B cell (primary cell): ENCODE measurements at regions not wholly inside any gene's neighbourhood (a gene's known extent, or its start where the extent isn't known, plus 50 kb on each side); places are given as distances from the start of the nearest gene placed in this dataset.

ENCODE experiments used
- ATAC-seq: fragments of 200-7000 bp; cut with Tn5 transposase; one replicate; pipeline ENCODE4 v1.10.0; 2021; ENCODE audit warnings: low read depth, mild to moderate bottlenecking, moderate number of reproducible peaks, moderate library complexity
- CTCF ChIA-PET: fragments of 350-600 bp; sonication (Branson Sonifier 250); formaldehyde crosslinking; loops from one replicate; lab custom pipeline; 2021; ENCODE audit warnings: antibody characterized with exemption, inconsistent platforms; lab: Charles Lee
- POLR2A ChIA-PET: fragments of 350-600 bp; sonication (Branson Sonifier 250); formaldehyde crosslinking; loops from one replicate; lab custom pipeline; 2021; ENCODE audit warnings: antibody characterized with exemption; lab: Charles Lee
- DNase-seq: peaks from one replicate; pipeline ENCODE4 v3.0.0; 2013
- H2AFZ ChIP-seq: 2 replicates; pipeline ENCODE4 v1.6.1; 2012; ENCODE audit warnings: mild to moderate bottlenecking, low read depth, low read length; ENCODE audit not compliant: insufficient read depth, poor library complexity, severe bottlenecking
- H3K27ac ChIP-seq, 2 donors: 1 replicate in 1 of 2; 2 replicates in 1 of 2; pipeline ENCODE4 v1.5.1; 2012 to 2013; ENCODE audit warnings: low read length in 2 of 2, mild to moderate bottlenecking in 2 of 2, moderate library complexity in 1 of 2
- H3K27me3 ChIP-seq, 4 experiments: fragments of 200-600 bp in 1 of 4; sonication (generic) in 1 of 4; replicated peaks in 1 of 4; 1 replicate in 2 of 4; 2 replicates in 2 of 4; pipeline versions ENCODE4 v1.6.1 to v1.7.0; 2013 to 2016; ENCODE audit warnings: low read length in 3 of 4, mild to moderate bottlenecking in 2 of 4, mixed read lengths in 1 of 4, moderate library complexity in 1 of 4; ENCODE audit not compliant: insufficient read depth in 4 of 4, control insufficient read depth in 3 of 4; ENCODE audit errors: control extremely low read depth in 1 of 4
- H3K36me3 ChIP-seq, 2 experiments: replicated peaks in 1 of 2; 1 replicate in 1 of 2; 2 replicates in 1 of 2; pipeline versions ENCODE4 v1.6.1 to v1.7.1; 2013; ENCODE audit warnings: low read length in 1 of 2; ENCODE audit not compliant: insufficient read depth in 2 of 2, control insufficient read depth in 1 of 2; ENCODE audit errors: control extremely low read depth in 1 of 2, extremely low read depth in 1 of 2
- H3K4me1 ChIP-seq, 2 donors: fragments of 200-600 bp in 1 of 2; sonication (generic) in 1 of 2; 1 replicate in 1 of 2; 2 replicates in 1 of 2; pipeline versions ENCODE4 v1.5.1 to v1.6.1; 2013 to 2017; ENCODE audit warnings: low read length in 2 of 2; ENCODE audit not compliant: control insufficient read depth in 2 of 2, insufficient read depth in 2 of 2
- H3K4me2 ChIP-seq: replicated peaks from 2 replicates; pipeline ENCODE3; 2012; ENCODE audit warnings: mild to moderate bottlenecking, low read depth, low read length; ENCODE audit not compliant: poor library complexity, severe bottlenecking
- H3K4me3 ChIP-seq, 5 experiments: fragments of 200-600 bp in 1 of 5; sonication (generic) in 1 of 5; 1 replicate in 3 of 5; 2 replicates in 2 of 5; pipeline versions ENCODE4 v1.5.1 to v1.7.0; 2011 to 2016; ENCODE audit warnings: low read length in 4 of 5, mild to moderate bottlenecking in 4 of 5, low read depth in 2 of 5, control low read depth in 1 of 5, moderate library complexity in 1 of 5; ENCODE audit not compliant: insufficient read depth in 1 of 5; ENCODE audit errors: control extremely low read depth in 1 of 5, extremely low read depth in 1 of 5
- H3K79me2 ChIP-seq: fragments of 200-600 bp; sonication (generic); one replicate; pipeline ENCODE4 v1.6.0; 2016; ENCODE audit warnings: low read length; ENCODE audit not compliant: control insufficient read depth, insufficient read depth
- H3K9ac ChIP-seq: fragments of 200-600 bp; sonication (generic); 2 replicates; pipeline ENCODE4 v1.6.1; 2017; ENCODE audit warnings: mild to moderate bottlenecking, low read length, moderate library complexity
- H3K9me3 ChIP-seq, 3 donors: one replicate each; pipeline versions ENCODE4 v1.6.1 to v1.7.1; 2013; ENCODE audit warnings: low read length in 2 of 3; ENCODE audit not compliant: control insufficient read depth in 2 of 3, insufficient read depth in 1 of 3; ENCODE audit errors: control extremely low read depth in 1 of 3
- H4K20me1 ChIP-seq: 2 replicates; pipeline ENCODE4 v1.6.0; 2012; ENCODE audit warnings: mild to moderate bottlenecking, low read length; ENCODE audit not compliant: insufficient read depth, control insufficient read depth, poor library complexity, severe bottlenecking
- H3K27ac Mint-ChIP-seq: one replicate; pipeline ENCODE4 v1.8.0; 2021; ENCODE audit warnings: mixed read lengths
- H3K27me3 Mint-ChIP-seq: one replicate; pipeline ENCODE4 v1.8.0; 2021; ENCODE audit warnings: mixed read lengths
- H3K4me1 Mint-ChIP-seq: one replicate; pipeline ENCODE4 v1.8.0; 2021; ENCODE audit warnings: mixed read lengths
- H3K4me3 Mint-ChIP-seq: one replicate; pipeline ENCODE4 v1.8.0; 2021; ENCODE audit warnings: mixed read lengths
- H3K9me3 Mint-ChIP-seq: one replicate; pipeline ENCODE4 v1.8.0; 2022; ENCODE audit warnings: mixed read lengths; ENCODE audit not compliant: insufficient read depth
- EZH2 ChIP-seq: IDR thresholded peaks from 2 replicates; pipeline ENCODE4 v1.6.1; 2012; ENCODE audit warnings: borderline replicate concordance, low read depth, mild to moderate bottlenecking, moderate library complexity, low read length; ENCODE audit not compliant: insufficient read depth, poor library complexity, severe bottlenecking
- WGBS: methylation state at CpG from one replicate; pipeline ENCODE4 v1.1.5; 2013; ENCODE audit warnings: missing lambda C conversion rate; ENCODE audit not compliant: insufficient coverage; 5-methylcytosine and 5-hydroxymethylcytosine counted together
- intact Hi-C: fragments of 100-400 bp; cut with micrococcal nuclease; formaldehyde crosslinking; loops from one replicate; pipeline ENCODE4 v1.10.0; 2022
- TF ChIP-seq, protein P1 (sequence below): fragments of 200-600 bp; IDR thresholded peaks from one replicate; pipeline ENCODE4 v1.8.0; 2022; ENCODE audit warnings: antibody characterized with exemption, mild to moderate bottlenecking

DNA sequence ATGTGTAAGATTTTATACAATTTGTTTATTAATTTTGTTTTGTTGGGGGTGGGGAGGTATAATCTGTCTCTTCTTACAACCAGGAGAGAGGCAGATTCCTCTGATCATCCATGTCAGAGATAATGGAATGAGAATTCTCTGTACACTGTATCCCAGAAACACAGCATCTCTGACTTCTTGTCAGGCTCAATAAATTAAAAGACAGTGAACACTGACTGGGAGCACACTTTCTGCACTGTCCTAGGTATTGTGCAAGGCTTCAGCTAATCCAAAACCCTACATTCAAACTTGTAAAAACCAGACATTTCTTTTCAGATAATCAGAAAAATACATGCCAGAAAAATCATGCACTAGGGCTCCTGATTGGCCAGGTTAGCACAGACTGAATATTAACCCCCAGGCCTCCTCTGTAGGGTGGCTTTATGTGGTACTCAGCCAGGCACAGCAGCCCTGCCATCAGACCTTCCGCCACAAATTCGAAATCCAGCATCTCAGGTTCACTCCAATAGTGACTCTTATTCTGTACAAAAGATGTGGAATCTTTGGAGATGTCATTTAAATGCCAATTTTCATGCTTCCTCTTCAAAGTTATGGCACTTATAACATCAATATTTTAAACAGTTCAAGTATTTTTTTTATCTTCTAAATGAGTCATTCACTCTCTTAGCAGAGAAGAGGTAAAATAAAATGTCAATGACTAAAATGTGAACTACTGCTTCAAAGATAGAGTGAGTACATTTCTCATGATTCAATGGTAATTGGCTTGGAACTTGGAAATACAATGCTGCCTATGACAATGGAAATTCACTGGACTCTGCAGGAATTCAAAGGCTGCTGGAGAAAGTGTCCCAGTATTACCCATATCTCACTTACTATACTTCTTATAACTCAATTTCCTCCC, 211.5 kb downstream of the KLF12 start:
- Histone ChIP-seq H3K79me2 (peaks cover 45% of the 10 kb centered on the region), H3K9ac (no peak overlapping the region), H3K27me3 (no peaks in the 10 kb centered on the region), H4K20me1 (peaks cover 14% of the 10 kb centered on the region), H3K27ac (no peak overlapping the region), H3K4me1 (no peaks in the 10 kb centered on the region), H2AFZ (no peak overlapping the region), H3K4me3 (no peak overlapping the region), H3K36me3 (no peaks in the 10 kb centered on the region), H3K4me2 (no peak overlapping the region), H3K9me3 (no peaks in the 10 kb centered on the region)
- DNase-seq (no peak), ATAC-seq (no peak)
- no peak overlapping the region for H3K27ac Mint-ChIP-seq
- CTCF ChIA-PET: no interaction called here
- no peaks in the 10 kb centered on the region for H3K27me3 Mint-ChIP-seq
- intact Hi-C loops: no loop called here
- peaks cover 22% of the 10 kb centered on the region for H3K4me1 Mint-ChIP-seq
- no peaks in the 10 kb centered on the region for H3K9me3 Mint-ChIP-seq
- no peak overlapping the region for H3K4me3 Mint-ChIP-seq
- POLR2A ChIA-PET: no interaction called here
- WGBS: no CpG with 5 or more reads among the region's 2 CpGs
- no peak for TF ChIP-seq EZH2
- TF ChIP-seq, protein P1, sequence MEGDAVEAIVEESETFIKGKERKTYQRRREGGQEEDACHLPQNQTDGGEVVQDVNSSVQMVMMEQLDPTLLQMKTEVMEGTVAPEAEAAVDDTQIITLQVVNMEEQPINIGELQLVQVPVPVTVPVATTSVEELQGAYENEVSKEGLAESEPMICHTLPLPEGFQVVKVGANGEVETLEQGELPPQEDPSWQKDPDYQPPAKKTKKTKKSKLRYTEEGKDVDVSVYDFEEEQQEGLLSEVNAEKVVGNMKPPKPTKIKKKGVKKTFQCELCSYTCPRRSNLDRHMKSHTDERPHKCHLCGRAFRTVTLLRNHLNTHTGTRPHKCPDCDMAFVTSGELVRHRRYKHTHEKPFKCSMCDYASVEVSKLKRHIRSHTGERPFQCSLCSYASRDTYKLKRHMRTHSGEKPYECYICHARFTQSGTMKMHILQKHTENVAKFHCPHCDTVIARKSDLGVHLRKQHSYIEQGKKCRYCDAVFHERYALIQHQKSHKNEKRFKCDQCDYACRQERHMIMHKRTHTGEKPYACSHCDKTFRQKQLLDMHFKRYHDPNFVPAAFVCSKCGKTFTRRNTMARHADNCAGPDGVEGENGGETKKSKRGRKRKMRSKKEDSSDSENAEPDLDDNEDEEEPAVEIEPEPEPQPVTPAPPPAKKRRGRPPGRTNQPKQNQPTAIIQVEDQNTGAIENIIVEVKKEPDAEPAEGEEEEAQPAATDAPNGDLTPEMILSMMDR: no peak

DNA sequence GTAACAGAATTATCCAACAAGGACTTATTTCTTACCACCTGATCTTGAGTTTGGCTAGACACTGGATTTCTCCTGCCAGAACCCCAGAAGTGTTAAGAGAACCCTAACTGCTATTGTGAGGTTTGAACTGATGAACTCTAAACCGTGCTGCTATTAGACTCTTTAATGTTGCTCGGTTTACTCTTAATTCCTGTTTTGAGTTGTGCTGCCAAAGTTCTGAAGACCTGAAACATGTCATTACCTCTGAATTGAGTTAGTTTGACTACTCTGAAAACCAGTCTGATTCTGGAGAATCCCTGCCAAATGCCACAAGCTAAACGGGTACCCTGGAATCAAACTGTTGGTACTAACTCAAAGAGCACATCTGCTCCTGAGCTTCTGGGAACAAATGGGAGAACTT, 215.5 kb downstream of the KLF12 start:
- H3K9me3 ChIP-seq: no peaks in the 10 kb centered on the region
- ChIA-PET CTCF (interaction anchor here (0.8 to 1.3 kb wide), 2 partner anchors 77 to 367 kb away, joined by 3 to 4 read pairs; no protein-coding TSS in a partner anchor), POLR2A (no interaction called here)
- no peaks in the 10 kb centered on the region for H3K36me3 ChIP-seq
- no peak overlapping the region for H3K4me3 ChIP-seq
- H3K27me3 Mint-ChIP-seq: no peaks in the 10 kb centered on the region
- H2AFZ ChIP-seq: no peak overlapping the region
- peaks cover 28% of the 10 kb centered on the region for H4K20me1 ChIP-seq
- no peak overlapping the region for H3K9ac ChIP-seq
- intact Hi-C loops: no loop called here
- TF ChIP-seq, protein P1: no peak
- TF ChIP-seq EZH2: no peak
- no peaks in the 10 kb centered on the region for H3K9me3 Mint-ChIP-seq
- H3K27ac Mint-ChIP-seq: no peak overlapping the region
- no peak for DNase-seq
- no peak overlapping the region for H3K27ac ChIP-seq
- WGBS: 93% methylated on average over 3 of the region's 3 CpGs
- H3K79me2 ChIP-seq: peaks cover 47% of the 10 kb centered on the region
- H3K4me2 ChIP-seq: no peak overlapping the region
- H3K27me3 ChIP-seq: no peaks in the 10 kb centered on the region
- ATAC-seq: no peak
- peaks cover 26% of the 10 kb centered on the region for H3K4me1 Mint-ChIP-seq
- no peak overlapping the region for H3K4me3 Mint-ChIP-seq
- H3K4me1 ChIP-seq: peaks cover 11 to 13% of the 10 kb centered on the region in 2 donors
